Lung (tissue), 11 donors: ENCODE measurements at regions not wholly inside any gene's neighbourhood (a gene's known extent, or its start where the extent isn't known, plus 50 kb on each side); places are given as distances from the start of the nearest gene placed in this dataset.
A peak's percentile ranks its signal among the peaks of the same experiment; 100 is the strongest.

Experiments used
- ATAC-seq: fragments of 200-7000 bp; cut with Tn5 transposase; one replicate; pipeline ENCODE4 v1.9.1; 2020; ENCODE audit warnings: moderate number of reproducible peaks; ENCODE audit not compliant: insufficient read depth, low FRiP score
- DNase-seq, 3 donors: peaks; one replicate each; pipeline ENCODE4 v3.0.0-alpha.2; 2013 to 2017
- H3K27ac ChIP-seq, 2 donors: one replicate each; pipeline ENCODE4 v1.5.1; 2013; ENCODE audit warnings: mild to moderate bottlenecking in 2 of 2, moderate library complexity in 2 of 2, control low read depth in 1 of 2, inconsistent platforms in 1 of 2, low read depth in 1 of 2, low read length in 1 of 2
- H3K27me3 ChIP-seq, 3 donors: one replicate each; pipeline ENCODE4 v1.5.1; 2013; ENCODE audit warnings: low read length in 2 of 3; ENCODE audit not compliant: control insufficient read depth in 3 of 3, insufficient read depth in 3 of 3
- H3K36me3 ChIP-seq, 4 donors: one replicate each; pipeline ENCODE4 v1.5.1; 2013; ENCODE audit warnings: low read length in 4 of 4, mild to moderate bottlenecking in 1 of 4, moderate library complexity in 1 of 4; ENCODE audit not compliant: control insufficient read depth in 4 of 4, insufficient read depth in 4 of 4
- H3K4me1 ChIP-seq, 5 donors: one replicate each; pipeline ENCODE4 v1.5.1; 2013; ENCODE audit warnings: low read length in 5 of 5, mild to moderate bottlenecking in 2 of 5, moderate library complexity in 1 of 5; ENCODE audit not compliant: control insufficient read depth in 5 of 5, insufficient read depth in 5 of 5
- H3K4me3 ChIP-seq: one replicate; pipeline ENCODE4 v1.5.1; 2013; ENCODE audit warnings: mild to moderate bottlenecking, control low read depth, moderate library complexity
- H3K9ac ChIP-seq, 2 donors: one replicate each; pipeline ENCODE4 v1.5.1; 2013; ENCODE audit warnings: low read length in 2 of 2, control low read depth in 1 of 2; ENCODE audit not compliant: insufficient read depth in 1 of 2
- H3K9me3 ChIP-seq, 4 donors: one replicate each; pipeline ENCODE4 v1.5.1; 2013; ENCODE audit warnings: low read length in 3 of 4, mild to moderate bottlenecking in 1 of 4, moderate library complexity in 1 of 4; ENCODE audit not compliant: control insufficient read depth in 4 of 4, insufficient read depth in 3 of 4
- WGBS, 2 donors: extraction: QIAGEN DNeasy Blood & Tissue Kit; methylation state at CpG; one replicate each; pipeline ENCODE4 v1.1.7; 2013; 5-methylcytosine and 5-hydroxymethylcytosine counted together
- TF ChIP-seq, protein P1 (sequence below): IDR thresholded peaks from 2 replicates; pipeline ENCODE4 v1.5.1; 2012; ENCODE audit warnings: mild to moderate bottlenecking; ENCODE audit errors: control extremely low read depth, extremely low read depth
- donor health status: control.
- donor health status: control.
- donor health status: Bipolar disorder and iron deficiency.
- donor health status: healthy.
- donor health status: DM: yes; HTN: yes; CAD: no.

DNA sequence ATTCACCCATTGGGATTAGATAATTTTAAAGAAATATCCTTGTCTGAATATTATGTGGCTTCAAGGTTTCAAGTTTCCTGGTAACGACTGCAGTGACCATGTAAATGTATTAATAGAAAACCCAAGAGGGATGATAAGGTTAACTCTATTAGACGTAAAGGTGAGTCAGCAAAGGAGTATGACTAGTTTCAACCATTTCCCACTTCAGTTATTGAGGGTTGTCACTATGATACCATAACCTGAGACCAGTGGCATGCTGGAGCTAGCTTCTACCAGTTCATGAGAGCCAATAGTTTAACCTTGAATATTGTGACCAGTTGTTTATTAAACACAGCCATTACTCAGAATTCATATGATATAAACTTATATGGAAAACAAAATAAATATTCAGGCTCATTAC lies 270.1 kb downstream of the TMA16 start:
- ATAC-seq (no peak), DNase-seq (no peak)
- no peaks in the 10 kb centered on the region for H3K4me1 ChIP-seq
- H3K27ac ChIP-seq = no peak overlapping the region
- TF ChIP-seq, protein P1, sequence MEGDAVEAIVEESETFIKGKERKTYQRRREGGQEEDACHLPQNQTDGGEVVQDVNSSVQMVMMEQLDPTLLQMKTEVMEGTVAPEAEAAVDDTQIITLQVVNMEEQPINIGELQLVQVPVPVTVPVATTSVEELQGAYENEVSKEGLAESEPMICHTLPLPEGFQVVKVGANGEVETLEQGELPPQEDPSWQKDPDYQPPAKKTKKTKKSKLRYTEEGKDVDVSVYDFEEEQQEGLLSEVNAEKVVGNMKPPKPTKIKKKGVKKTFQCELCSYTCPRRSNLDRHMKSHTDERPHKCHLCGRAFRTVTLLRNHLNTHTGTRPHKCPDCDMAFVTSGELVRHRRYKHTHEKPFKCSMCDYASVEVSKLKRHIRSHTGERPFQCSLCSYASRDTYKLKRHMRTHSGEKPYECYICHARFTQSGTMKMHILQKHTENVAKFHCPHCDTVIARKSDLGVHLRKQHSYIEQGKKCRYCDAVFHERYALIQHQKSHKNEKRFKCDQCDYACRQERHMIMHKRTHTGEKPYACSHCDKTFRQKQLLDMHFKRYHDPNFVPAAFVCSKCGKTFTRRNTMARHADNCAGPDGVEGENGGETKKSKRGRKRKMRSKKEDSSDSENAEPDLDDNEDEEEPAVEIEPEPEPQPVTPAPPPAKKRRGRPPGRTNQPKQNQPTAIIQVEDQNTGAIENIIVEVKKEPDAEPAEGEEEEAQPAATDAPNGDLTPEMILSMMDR = no peak
- H3K4me3 ChIP-seq = no peak overlapping the region
- no peak overlapping the region for H3K9ac ChIP-seq
- H3K9me3 ChIP-seq = no peaks in the 10 kb centered on the region
- no peaks in the 10 kb centered on the region for H3K27me3 ChIP-seq
- WGBS, 2 donors = 68 to 90% methylated on average over 2 of the region's 2 CpGs
- H3K36me3 ChIP-seq = no peaks in the 10 kb centered on the region

DNA sequence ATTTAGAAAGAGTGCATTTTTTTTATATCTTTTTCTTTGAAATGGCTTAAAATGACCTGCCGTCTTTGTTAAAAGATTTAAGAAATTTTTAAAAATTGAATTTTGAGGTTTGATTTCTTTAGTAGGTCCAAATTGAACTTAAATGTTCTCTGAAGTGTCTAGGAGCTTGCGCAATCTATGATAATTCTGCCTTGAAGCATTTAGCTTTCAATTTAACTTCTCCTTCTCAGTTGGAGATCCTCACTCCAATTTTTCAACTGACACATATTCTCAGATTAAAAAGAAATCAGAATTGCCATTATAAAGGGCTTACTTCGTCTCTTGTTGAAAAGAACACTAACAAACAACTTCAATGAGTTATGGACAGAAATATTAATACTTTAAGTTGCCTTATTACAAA lies 273.5 kb downstream of the TMA16 start:
- 68 to 73% methylated on average over 3 of the region's 3 CpGs for WGBS, 2 donors
- Histone ChIP-seq H3K36me3 (no peaks in the 10 kb centered on the region), H3K27ac (no peak overlapping the region), H3K4me1 (no peaks in the 10 kb centered on the region), H3K9ac (no peak overlapping the region), H3K4me3 (no peak overlapping the region), H3K9me3 (no peaks in the 10 kb centered on the region), H3K27me3 (no peaks in the 10 kb centered on the region)
- ATAC-seq (no peak), DNase-seq (peak in 2 of 3 donors; percentile 39 to 55)
- TF ChIP-seq, protein P1 = no peak

DNA sequence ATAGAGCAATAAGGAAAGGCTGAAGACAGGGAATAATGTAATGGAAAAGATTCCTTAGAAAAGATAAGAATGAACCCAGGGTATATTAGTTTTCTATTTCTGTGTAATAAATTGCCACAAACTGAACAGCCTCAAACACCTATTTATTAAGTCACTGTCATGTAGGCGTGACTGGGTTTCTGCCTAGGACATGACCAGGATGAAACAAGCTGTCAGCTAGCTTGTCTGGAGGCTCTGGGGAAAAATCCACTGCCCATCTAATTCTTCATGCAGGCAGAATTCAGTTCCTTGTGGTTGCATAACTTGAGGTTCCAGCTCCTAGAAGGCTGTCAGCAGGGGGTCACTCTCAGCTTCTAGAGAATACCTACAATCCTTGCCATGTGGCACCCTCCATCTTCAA lies 277.7 kb downstream of the TMA16 start:
- H3K9me3 ChIP-seq = no peaks in the 10 kb centered on the region
- no peak overlapping the region for H3K4me3 ChIP-seq
- H3K4me1 ChIP-seq = no peaks in the 10 kb centered on the region
- no peak overlapping the region for H3K9ac ChIP-seq
- H3K27ac ChIP-seq = no peak overlapping the region
- 81 to 88% methylated on average over 1 of the region's 1 CpG for WGBS, 2 donors
- ATAC-seq (no peak), DNase-seq (no peak)
- TF ChIP-seq, protein P1 = no peak
- H3K27me3 ChIP-seq = no peaks in the 10 kb centered on the region
- no peaks in the 10 kb centered on the region for H3K36me3 ChIP-seq

DNA sequence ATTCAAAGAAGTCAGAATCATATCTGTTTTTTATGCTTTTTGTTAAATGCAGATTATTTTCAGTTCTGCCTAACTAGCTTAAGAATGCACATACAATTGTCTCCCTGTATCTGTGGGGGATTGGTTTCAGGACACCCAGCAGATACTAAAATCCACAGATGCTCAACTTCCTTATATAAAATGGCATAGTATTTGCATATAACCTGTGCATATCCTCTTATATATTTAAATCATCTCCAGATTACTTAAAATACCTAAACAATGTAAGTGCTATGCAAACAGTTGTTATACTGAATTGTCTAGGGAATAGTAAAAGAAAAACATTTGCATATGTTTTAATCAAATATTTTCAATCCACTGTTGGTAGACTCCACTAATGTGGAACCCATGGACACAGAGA lies 279.4 kb downstream of the TMA16 start:
- H3K9ac ChIP-seq = no peak overlapping the region
- ATAC-seq (no peak), DNase-seq (no peak)
- H3K36me3 ChIP-seq = no peaks in the 10 kb centered on the region
- no peaks in the 10 kb centered on the region for H3K9me3 ChIP-seq
- TF ChIP-seq, protein P1 = no peak
- no peak overlapping the region for H3K27ac ChIP-seq
- H3K27me3 ChIP-seq = no peaks in the 10 kb centered on the region
- no peaks in the 10 kb centered on the region for H3K4me1 ChIP-seq
- H3K4me3 ChIP-seq = no peak overlapping the region
